ENCODE measurements at regions not wholly inside any gene's neighbourhood (a gene's known extent, or its start where the extent isn't known, plus 50 kb on each side); places are given as distances from the start of the nearest gene placed in this dataset.

GRCh38 chr4:14711259-14711658 is 291.0 kb upstream of the CPEB2 start:
- Mint-ChIP-seq H3K4me3 (no peak overlapping the region), H3K9me3 (no peaks in the 10 kb centered on the region), H3K27me3 (no peaks in the 10 kb centered on the region), H3K36me3 (ENCODE audit: low read depth) (no peaks in the 10 kb centered on the region), H3K27ac (no peak overlapping the region), H3K4me1 (ENCODE audit: low read depth) (no peaks in the 10 kb centered on the region)
- intact Hi-C loops (cut with micrococcal nuclease) = no loop called here

DNA sequence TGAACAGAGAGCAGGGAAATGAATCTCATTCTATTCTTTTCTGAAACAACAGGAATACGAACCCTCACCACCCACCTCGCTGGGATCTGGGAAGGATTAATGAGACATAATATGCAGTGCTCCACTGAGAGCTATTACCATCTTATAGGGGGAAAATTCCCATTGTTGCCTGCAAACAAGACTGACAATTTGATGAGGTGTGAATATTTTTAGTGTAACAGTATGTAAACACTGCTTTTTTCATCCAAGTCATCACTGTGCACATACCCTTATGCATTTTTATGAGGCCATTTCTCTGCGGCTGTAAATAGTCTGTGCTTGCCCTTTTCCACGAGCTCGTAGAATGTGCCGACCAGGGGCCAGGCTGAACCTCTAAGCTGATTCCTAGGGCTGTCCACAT is 285.6 kb upstream of the CPEB2 start:
- Mint-ChIP-seq H3K4me1 (ENCODE audit: low read depth) (no peaks in the 10 kb centered on the region), H3K9me3 (peaks cover 38% of the 10 kb centered on the region), H3K27ac (no peak overlapping the region), H3K4me3 (no peak overlapping the region), H3K36me3 (ENCODE audit: low read depth) (no peaks in the 10 kb centered on the region), H3K27me3 (no peaks in the 10 kb centered on the region)
- intact Hi-C loops (cut with micrococcal nuclease) = no loop called here

GRCh38 chr4:14719053-14719452 is 283.2 kb upstream of the CPEB2 start:
- H3K27me3 Mint-ChIP-seq = no peaks in the 10 kb centered on the region
- H3K9me3 Mint-ChIP-seq = peaks cover 42% of the 10 kb centered on the region
- intact Hi-C loops (cut with micrococcal nuclease) = no loop called here
- H3K27ac Mint-ChIP-seq = no peak overlapping the region
- H3K4me1 Mint-ChIP-seq (ENCODE audit: low read depth) = no peaks in the 10 kb centered on the region
- H3K36me3 Mint-ChIP-seq (ENCODE audit: low read depth) = no peaks in the 10 kb centered on the region
- no peak overlapping the region for H3K4me3 Mint-ChIP-seq

DNA sequence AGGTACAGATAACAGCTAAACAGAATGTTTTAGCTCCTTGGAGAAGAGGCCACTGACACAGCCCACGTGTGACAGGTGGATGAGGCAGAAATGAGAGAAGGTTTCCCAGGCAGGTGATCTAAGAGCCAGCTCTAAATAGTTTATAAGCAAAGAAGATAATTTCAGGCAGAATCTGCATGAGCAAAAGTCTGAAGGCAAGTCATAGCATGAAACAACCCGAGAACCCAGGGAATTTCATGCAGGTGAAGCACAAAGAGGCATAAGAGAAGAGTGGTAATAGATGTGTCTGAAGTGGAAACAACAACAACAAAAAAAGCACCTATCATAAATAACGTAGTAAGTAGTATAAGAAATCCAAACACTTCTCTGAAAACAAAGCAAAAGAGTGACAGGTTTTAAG is 275.8 kb upstream of the CPEB2 start:
- Mint-ChIP-seq H3K27me3 (no peaks in the 10 kb centered on the region), H3K9me3 (peaks cover 13% of the 10 kb centered on the region)
- intact Hi-C loops (cut with micrococcal nuclease) = no loop called here

GRCh38 chr4:14726877-14727361 is 275.4 kb upstream of the CPEB2 start:
- H3K27me3 Mint-ChIP-seq = no peaks in the 10 kb centered on the region
- H3K4me3 Mint-ChIP-seq = no peak overlapping the region
- H3K36me3 Mint-ChIP-seq (ENCODE audit: low read depth) = no peaks in the 10 kb centered on the region
- peaks cover 8% of the 10 kb centered on the region for H3K9me3 Mint-ChIP-seq
- intact Hi-C loops (cut with micrococcal nuclease) = no loop called here
- H3K27ac Mint-ChIP-seq = no peak overlapping the region
- no peaks in the 10 kb centered on the region for H3K4me1 Mint-ChIP-seq (ENCODE audit: low read depth)

More for the DNA sequence above, 275.8 kb upstream of the CPEB2 start:
- Mint-ChIP-seq H3K4me1 (ENCODE audit: low read depth) (no peaks in the 10 kb centered on the region), H3K4me3 (no peak overlapping the region), H3K27ac (no peak overlapping the region), H3K36me3 (ENCODE audit: low read depth) (no peaks in the 10 kb centered on the region)

GRCh38 chr4:14729282-14730000 is 272.8 kb upstream of the CPEB2 start:
- Mint-ChIP-seq H3K27ac (no peak overlapping the region), H3K36me3 (ENCODE audit: low read depth) (no peaks in the 10 kb centered on the region), H3K9me3 (peaks cover 28% of the 10 kb centered on the region), H3K4me1 (ENCODE audit: low read depth) (no peaks in the 10 kb centered on the region), H3K27me3 (no peaks in the 10 kb centered on the region), H3K4me3 (no peak overlapping the region)
- intact Hi-C loops (cut with micrococcal nuclease) = no loop called here

GRCh38 chr4:14742054-14742453 is 260.2 kb upstream of the CPEB2 start:
- intact Hi-C loops (cut with micrococcal nuclease) = no loop called here
- Mint-ChIP-seq H3K4me1 (ENCODE audit: low read depth) (no peaks in the 10 kb centered on the region), H3K27me3 (no peaks in the 10 kb centered on the region), H3K36me3 (ENCODE audit: low read depth) (no peaks in the 10 kb centered on the region), H3K4me3 (no peak overlapping the region), H3K27ac (no peak overlapping the region), H3K9me3 (no peaks in the 10 kb centered on the region)

- H3K27ac Mint-ChIP-seq = no peak overlapping the region
- no peaks in the 10 kb centered on the region for H3K27me3 Mint-ChIP-seq
- no peaks in the 10 kb centered on the region for H3K9me3 Mint-ChIP-seq
- no peaks in the 10 kb centered on the region for H3K36me3 Mint-ChIP-seq (ENCODE audit: low read depth)
- no peaks in the 10 kb centered on the region for H3K4me1 Mint-ChIP-seq (ENCODE audit: low read depth)
- no peak overlapping the region for H3K4me3 Mint-ChIP-seq
- intact Hi-C loops (cut with micrococcal nuclease) = no loop called here
Measured at GRCh38 chr4:14743172-14743571, 259.1 kb upstream of the CPEB2 start.

GRCh38 chr4:14743601-14744000 is 258.7 kb upstream of the CPEB2 start:
- no peaks in the 10 kb centered on the region for H3K27me3 Mint-ChIP-seq
- no peaks in the 10 kb centered on the region for H3K36me3 Mint-ChIP-seq (ENCODE audit: low read depth)
- H3K4me1 Mint-ChIP-seq (ENCODE audit: low read depth) = no peaks in the 10 kb centered on the region
- H3K4me3 Mint-ChIP-seq = no peak overlapping the region
- intact Hi-C loops (cut with micrococcal nuclease) = no loop called here
- H3K9me3 Mint-ChIP-seq = no peaks in the 10 kb centered on the region
- H3K27ac Mint-ChIP-seq = no peak overlapping the region

- intact Hi-C loops (cut with micrococcal nuclease) = no loop called here
- no peaks in the 10 kb centered on the region for H3K27me3 Mint-ChIP-seq
Measured at GRCh38 chr4:14744346-14744745, 257.9 kb upstream of the CPEB2 start.

DNA sequence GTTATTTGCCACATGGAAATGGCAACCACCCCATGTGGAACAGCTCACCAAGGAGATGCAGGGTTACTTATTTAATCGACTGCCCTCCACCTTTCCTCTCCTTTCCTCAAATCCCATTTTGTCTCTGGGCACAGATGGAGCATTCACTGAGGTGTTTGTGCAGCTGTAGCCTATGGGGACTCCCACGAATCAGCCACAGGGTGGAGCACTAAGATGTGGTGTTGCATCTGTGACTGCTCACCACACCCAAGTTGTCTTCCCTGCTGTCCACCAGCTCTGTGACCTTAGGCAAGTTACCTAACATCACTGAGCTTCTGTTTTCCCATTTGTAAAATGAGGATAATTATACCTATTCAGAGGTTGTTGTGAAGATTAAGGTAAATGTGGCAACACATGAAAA is 252.4 kb upstream of the CPEB2 start:
- H3K4me1 Mint-ChIP-seq (ENCODE audit: low read depth) = no peaks in the 10 kb centered on the region
- intact Hi-C loops (cut with micrococcal nuclease) = no loop called here
- no peak overlapping the region for H3K27ac Mint-ChIP-seq
- H3K36me3 Mint-ChIP-seq (ENCODE audit: low read depth) = no peaks in the 10 kb centered on the region
- H3K4me3 Mint-ChIP-seq = no peak overlapping the region
- peaks cover 39% of the 10 kb centered on the region for H3K9me3 Mint-ChIP-seq
- H3K27me3 Mint-ChIP-seq = no peaks in the 10 kb centered on the region

More at GRCh38 chr4:14744346-14744745, 257.9 kb upstream of the CPEB2 start:
- Mint-ChIP-seq H3K36me3 (ENCODE audit: low read depth) (no peaks in the 10 kb centered on the region), H3K27ac (no peak overlapping the region), H3K4me3 (no peak overlapping the region), H3K4me1 (ENCODE audit: low read depth) (no peaks in the 10 kb centered on the region), H3K9me3 (no peaks in the 10 kb centered on the region)

DNA sequence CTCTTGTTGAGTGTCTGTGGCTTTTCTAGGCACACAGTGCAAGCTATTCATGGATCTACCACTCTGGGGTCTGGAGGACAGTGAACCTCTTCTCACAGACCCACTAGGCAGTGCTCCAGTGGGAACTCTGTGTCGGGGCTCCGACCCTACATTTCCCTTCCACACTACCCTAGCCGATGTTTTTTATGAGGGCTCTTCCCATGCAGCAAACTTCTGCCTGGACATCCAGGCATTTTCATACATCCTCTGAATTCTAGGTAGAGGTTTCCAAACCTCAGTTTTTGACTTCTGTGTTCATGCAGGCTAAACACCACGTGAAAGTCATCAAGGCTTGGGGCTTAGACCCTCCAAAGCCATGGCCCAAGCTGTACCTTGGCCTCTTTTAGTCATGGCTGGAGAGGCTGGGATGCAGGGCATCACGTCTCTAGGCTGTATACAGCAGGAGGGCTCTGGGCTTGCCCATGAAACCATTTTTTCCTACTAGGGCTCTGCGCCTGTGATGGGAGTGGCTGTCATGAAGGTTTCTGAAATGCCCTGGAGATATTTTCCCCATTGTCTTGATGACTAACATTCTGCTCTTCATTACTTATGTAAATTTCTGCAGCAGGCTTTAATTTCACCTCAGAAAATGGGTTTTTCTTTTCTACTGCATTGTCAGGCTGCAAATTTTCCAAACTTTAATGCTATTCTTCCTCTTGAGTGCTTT is 249.8 kb upstream of the CPEB2 start:
- no peaks in the 10 kb centered on the region for H3K27me3 Mint-ChIP-seq
- H3K36me3 Mint-ChIP-seq (ENCODE audit: low read depth) = no peaks in the 10 kb centered on the region

DNA sequence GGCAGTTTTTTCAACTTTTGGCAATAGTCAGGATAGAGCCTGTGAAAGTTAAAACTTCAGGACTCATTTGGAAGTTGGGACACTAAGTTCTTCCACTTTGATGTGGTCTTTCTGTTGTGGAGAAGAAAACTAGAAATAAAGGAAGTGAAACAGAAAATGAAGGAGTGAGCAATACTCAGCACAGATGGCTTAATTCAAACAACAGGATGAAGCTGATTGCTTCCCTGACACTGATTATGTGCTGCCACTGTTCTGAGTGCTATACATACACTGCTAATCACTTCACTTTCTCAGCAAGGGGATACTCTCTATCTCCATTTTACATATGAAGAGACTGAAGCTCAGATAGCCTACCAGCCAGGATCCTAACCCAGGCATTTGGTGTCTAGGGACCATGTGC is 235.1 kb upstream of the CPEB2 start:
- Mint-ChIP-seq H3K27ac (no peak overlapping the region), H3K4me3 (no peak overlapping the region), H3K4me1 (ENCODE audit: low read depth) (peaks cover 20% of the 10 kb centered on the region), H3K9me3 (no peaks in the 10 kb centered on the region), H3K36me3 (ENCODE audit: low read depth) (no peaks in the 10 kb centered on the region), H3K27me3 (no peaks in the 10 kb centered on the region)
- intact Hi-C loops (cut with micrococcal nuclease) = no loop called here

More for the DNA sequence above, 249.8 kb upstream of the CPEB2 start:
- Mint-ChIP-seq H3K9me3 (peaks cover 42% of the 10 kb centered on the region), H3K4me1 (ENCODE audit: low read depth) (no peaks in the 10 kb centered on the region), H3K4me3 (no peak overlapping the region), H3K27ac (no peak overlapping the region)
- intact Hi-C loops (cut with micrococcal nuclease) = no loop called here

DNA sequence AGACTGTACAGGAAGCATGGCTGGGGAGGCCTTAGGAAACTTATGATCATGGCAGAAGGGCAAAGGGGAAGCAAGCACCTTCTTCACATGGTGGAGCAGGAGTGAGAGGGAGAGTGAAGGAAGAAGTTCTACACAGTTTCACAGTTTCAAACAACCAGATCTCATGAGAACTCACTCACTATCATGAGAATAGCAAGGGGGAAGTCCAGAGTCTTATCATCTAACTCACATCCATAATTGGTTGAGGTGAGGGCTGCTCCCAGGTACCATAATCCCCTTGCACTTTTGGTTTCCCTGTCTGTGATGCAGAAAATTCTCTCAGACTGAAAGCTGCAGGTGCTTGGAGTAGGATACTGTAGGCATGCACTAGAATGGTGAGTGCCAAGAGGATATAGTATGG is 233.8 kb upstream of the CPEB2 start:
- H3K36me3 Mint-ChIP-seq (ENCODE audit: low read depth) = no peaks in the 10 kb centered on the region
- H3K27me3 Mint-ChIP-seq = no peaks in the 10 kb centered on the region
- H3K9me3 Mint-ChIP-seq = no peaks in the 10 kb centered on the region
- H3K27ac Mint-ChIP-seq = no peak overlapping the region
- H3K4me1 Mint-ChIP-seq (ENCODE audit: low read depth) = peaks cover 20% of the 10 kb centered on the region
- no peak overlapping the region for H3K4me3 Mint-ChIP-seq
- intact Hi-C loops (cut with micrococcal nuclease) = no loop called here

Data from dendritic cell treated with granulocyte-macrophage colony-stimulating factor and Interleukin-4, amounts not matched to agents 40 ng/mL and 50 ng/mL, for 4 days (primary cell).